SK-N-SH treated with all-trans-retinoic acid at 6 μM for 48 hours (cell line): ENCODE measurements at regions not wholly inside any gene's neighbourhood (a gene's known extent, or its start where the extent isn't known, plus 50 kb on each side); places are given as distances from the start of the nearest gene placed in this dataset.

Source experiments
- ATAC-seq: fragments of 200-7000 bp; cut with Tn5 transposase; 3 replicates; pipeline ENCODE4 v1.9.1; 2020; ENCODE audit warnings: mild to moderate bottlenecking, moderate library complexity
- ARNTL ChIP-seq: fragments of 450-650 bp; formaldehyde crosslinking; IDR thresholded peaks from 2 replicates; pipeline ENCODE4 v1.5.0; 2020; ENCODE audit warnings: low read depth, mild to moderate bottlenecking, moderate library complexity, borderline replicate concordance
- BACH2 ChIP-seq: fragments of 250-450 bp; sonication (Bioruptor Pico); IDR thresholded peaks from 2 replicates; pipeline ENCODE4 v1.9.0; 2021; ENCODE audit warnings: mild to moderate bottlenecking, borderline replicate concordance
- CREB5 ChIP-seq: fragments of 250-450 bp; sonication (Bioruptor Pico); IDR thresholded peaks from 2 replicates; pipeline ENCODE4 v1.5.1; 2020; ENCODE audit warnings: low read depth, mild to moderate bottlenecking, moderate library complexity
- ESRRG ChIP-seq: fragments of 250-450 bp; sonication (Bioruptor Pico); IDR thresholded peaks from 2 replicates; pipeline ENCODE4 v1.6.1; 2021; ENCODE audit warnings: mild to moderate bottlenecking
- GLIS3 ChIP-seq: fragments of 250-450 bp; sonication (Bioruptor Pico); IDR thresholded peaks from 2 replicates; pipeline ENCODE4 v1.5.0; 2020; ENCODE audit warnings: mild to moderate bottlenecking, moderate library complexity
- ISL1 ChIP-seq: fragments of 250-450 bp; sonication (Bioruptor Pico); IDR thresholded peaks from 2 replicates; pipeline ENCODE4 v2.1.2; 2022; ENCODE audit warnings: mild to moderate bottlenecking, moderate library complexity
- OSR1 ChIP-seq: fragments of 250-450 bp; sonication (Bioruptor Pico); IDR thresholded peaks from 2 replicates; pipeline ENCODE4 v1.8.0; 2022; ENCODE audit warnings: moderate library complexity, mild to moderate bottlenecking, inconsistent platforms
- PPARA ChIP-seq: fragments of 250-450 bp; sonication (Bioruptor Pico); IDR thresholded peaks from 2 replicates; pipeline ENCODE4 v1.5.0; 2020; ENCODE audit warnings: mild to moderate bottlenecking, borderline replicate concordance
- RARB ChIP-seq: fragments of 250-450 bp; sonication (Bioruptor Pico); IDR thresholded peaks from 2 replicates; pipeline ENCODE4 v1.8.0; 2021; ENCODE audit warnings: mild to moderate bottlenecking, moderate library complexity
- SNAI2 ChIP-seq: fragments of 250-450 bp; sonication (Bioruptor Pico); IDR thresholded peaks from 2 replicates; pipeline ENCODE4 v1.5.0; 2020; ENCODE audit warnings: mild to moderate bottlenecking, moderate library complexity
- TCF4 ChIP-seq: fragments of 250-450 bp; sonication (Bioruptor Pico); IDR thresholded peaks from 2 replicates; pipeline ENCODE4 v1.8.0; 2021; ENCODE audit warnings: mild to moderate bottlenecking, moderate library complexity, borderline replicate concordance
- TOX ChIP-seq: fragments of 250-450 bp; sonication (Bioruptor Pico); IDR thresholded peaks from 2 replicates; pipeline ENCODE4 v1.8.0; 2021; ENCODE audit warnings: mild to moderate bottlenecking, moderate library complexity, borderline replicate concordance
- TSHZ2 ChIP-seq: fragments of 250-450 bp; sonication (Bioruptor Pico); IDR thresholded peaks from 2 replicates; pipeline ENCODE4 v1.5.0; 2020; ENCODE audit warnings: mild to moderate bottlenecking, moderate library complexity
- ZC3H10 ChIP-seq: fragments of 250-450 bp; sonication (Bioruptor Pico); IDR thresholded peaks from 2 replicates; pipeline ENCODE4 v1.5.1; 2021; ENCODE audit warnings: mild to moderate bottlenecking, moderate library complexity
- ZFP3 ChIP-seq: fragments of 250-450 bp; sonication (Bioruptor Pico); IDR thresholded peaks from 2 replicates; pipeline ENCODE4 v1.5.0; 2020; ENCODE audit warnings: mild to moderate bottlenecking, moderate library complexity
- ZFP30 ChIP-seq: fragments of 450-650 bp; formaldehyde crosslinking; IDR thresholded peaks from 2 replicates; pipeline ENCODE4 v1.5.0; 2022; ENCODE audit warnings: mild to moderate bottlenecking, moderate library complexity
- ZNF565 ChIP-seq: fragments of 450-650 bp; formaldehyde crosslinking; conservative IDR thresholded peaks from 2 replicates; pipeline ENCODE4 v1.5.0; 2020; ENCODE audit warnings: low read depth, mild to moderate bottlenecking, moderate library complexity
- ZNF70 ChIP-seq: fragments of 450-650 bp; formaldehyde crosslinking; IDR thresholded peaks from 2 replicates; pipeline ENCODE4 v1.5.0; 2020; ENCODE audit warnings: mild to moderate bottlenecking, moderate library complexity
- ZNF8 ChIP-seq: fragments of 450-650 bp; formaldehyde crosslinking; IDR thresholded peaks from 2 replicates; pipeline ENCODE4 v1.5.0; 2020; ENCODE audit warnings: mild to moderate bottlenecking, moderate library complexity
- TF ChIP-seq, protein P1 (sequence below): fragments of 250-450 bp; sonication (Bioruptor Pico); IDR thresholded peaks from 2 replicates; pipeline ENCODE4 v1.5.1; 2021; ENCODE audit warnings: mild to moderate bottlenecking, moderate library complexity
- TF ChIP-seq, protein P2 (sequence below): fragments of 250-450 bp; sonication (Bioruptor Pico); IDR thresholded peaks from 2 replicates; pipeline ENCODE4 v1.8.0; 2020; ENCODE audit warnings: mild to moderate bottlenecking, moderate library complexity, borderline replicate concordance
- TF ChIP-seq, protein P3 (sequence below): fragments of 250-450 bp; sonication (Bioruptor Pico); IDR thresholded peaks from 2 replicates; pipeline ENCODE4 v1.8.0; 2021; ENCODE audit warnings: low read depth, mild to moderate bottlenecking, moderate library complexity, borderline replicate concordance

- TF ChIP-seq, protein P1, sequence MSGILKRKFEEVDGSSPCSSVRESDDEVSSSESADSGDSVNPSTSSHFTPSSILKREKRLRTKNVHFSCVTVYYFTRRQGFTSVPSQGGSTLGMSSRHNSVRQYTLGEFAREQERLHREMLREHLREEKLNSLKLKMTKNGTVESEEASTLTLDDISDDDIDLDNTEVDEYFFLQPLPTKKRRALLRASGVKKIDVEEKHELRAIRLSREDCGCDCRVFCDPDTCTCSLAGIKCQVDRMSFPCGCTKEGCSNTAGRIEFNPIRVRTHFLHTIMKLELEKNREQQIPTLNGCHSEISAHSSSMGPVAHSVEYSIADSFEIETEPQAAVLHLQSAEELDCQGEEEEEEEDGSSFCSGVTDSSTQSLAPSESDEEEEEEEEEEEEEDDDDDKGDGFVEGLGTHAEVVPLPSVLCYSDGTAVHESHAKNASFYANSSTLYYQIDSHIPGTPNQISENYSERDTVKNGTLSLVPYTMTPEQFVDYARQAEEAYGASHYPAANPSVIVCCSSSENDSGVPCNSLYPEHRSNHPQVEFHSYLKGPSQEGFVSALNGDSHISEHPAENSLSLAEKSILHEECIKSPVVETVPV (CRISPR knock-in tag): no peak
- TF ChIP-seq ZFP3 (CRISPR knock-in tag): no peak
- no peak for TF ChIP-seq GLIS3 (CRISPR knock-in tag)
- TF ChIP-seq ARNTL: no peak
- no peak for TF ChIP-seq RARB
- no peak for TF ChIP-seq ZC3H10 (CRISPR knock-in tag)
- no peak for TF ChIP-seq SNAI2 (CRISPR knock-in tag)
- TF ChIP-seq ESRRG: no peak
- TF ChIP-seq, protein P2, sequence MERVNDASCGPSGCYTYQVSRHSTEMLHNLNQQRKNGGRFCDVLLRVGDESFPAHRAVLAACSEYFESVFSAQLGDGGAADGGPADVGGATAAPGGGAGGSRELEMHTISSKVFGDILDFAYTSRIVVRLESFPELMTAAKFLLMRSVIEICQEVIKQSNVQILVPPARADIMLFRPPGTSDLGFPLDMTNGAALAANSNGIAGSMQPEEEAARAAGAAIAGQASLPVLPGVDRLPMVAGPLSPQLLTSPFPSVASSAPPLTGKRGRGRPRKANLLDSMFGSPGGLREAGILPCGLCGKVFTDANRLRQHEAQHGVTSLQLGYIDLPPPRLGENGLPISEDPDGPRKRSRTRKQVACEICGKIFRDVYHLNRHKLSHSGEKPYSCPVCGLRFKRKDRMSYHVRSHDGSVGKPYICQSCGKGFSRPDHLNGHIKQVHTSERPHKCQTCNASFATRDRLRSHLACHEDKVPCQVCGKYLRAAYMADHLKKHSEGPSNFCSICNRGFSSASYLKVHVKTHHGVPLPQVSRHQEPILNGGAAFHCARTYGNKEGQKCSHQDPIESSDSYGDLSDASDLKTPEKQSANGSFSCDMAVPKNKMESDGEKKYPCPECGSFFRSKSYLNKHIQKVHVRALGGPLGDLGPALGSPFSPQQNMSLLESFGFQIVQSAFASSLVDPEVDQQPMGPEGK (CRISPR knock-in tag): no peak
- TF ChIP-seq, protein P3, sequence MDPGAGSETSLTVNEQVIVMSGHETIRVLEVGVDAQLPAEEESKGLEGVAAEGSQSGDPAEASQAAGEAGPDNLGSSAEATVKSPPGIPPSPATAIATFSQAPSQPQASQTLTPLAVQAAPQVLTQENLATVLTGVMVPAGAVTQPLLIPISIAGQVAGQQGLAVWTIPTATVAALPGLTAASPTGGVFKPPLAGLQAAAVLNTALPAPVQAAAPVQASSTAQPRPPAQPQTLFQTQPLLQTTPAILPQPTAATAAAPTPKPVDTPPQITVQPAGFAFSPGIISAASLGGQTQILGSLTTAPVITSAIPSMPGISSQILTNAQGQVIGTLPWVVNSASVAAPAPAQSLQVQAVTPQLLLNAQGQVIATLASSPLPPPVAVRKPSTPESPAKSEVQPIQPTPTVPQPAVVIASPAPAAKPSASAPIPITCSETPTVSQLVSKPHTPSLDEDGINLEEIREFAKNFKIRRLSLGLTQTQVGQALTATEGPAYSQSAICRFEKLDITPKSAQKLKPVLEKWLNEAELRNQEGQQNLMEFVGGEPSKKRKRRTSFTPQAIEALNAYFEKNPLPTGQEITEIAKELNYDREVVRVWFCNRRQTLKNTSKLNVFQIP: no peak
These were observed 223.5 kb upstream of the FAM241A start (continued) for GRCh38 chr4:111921714-111922113.

- no peak for ATAC-seq
- TF ChIP-seq, protein P1 (CRISPR knock-in tag): no peak
- TF ChIP-seq OSR1 (no peak), ZNF565 (CRISPR knock-in tag) (no peak), ZNF8 (CRISPR knock-in tag) (no peak), CREB5 (CRISPR knock-in tag) (no peak), ZFP30 (CRISPR knock-in tag) (no peak), ISL1 (CRISPR knock-in tag) (no peak), BACH2 (CRISPR knock-in tag) (no peak), ZC3H10 (CRISPR knock-in tag) (no peak), PPARA (CRISPR knock-in tag) (no peak), GLIS3 (CRISPR knock-in tag) (no peak), TSHZ2 (CRISPR knock-in tag) (no peak), TCF4 (no peak), TOX (no peak), ARNTL (no peak), ZNF70 (CRISPR knock-in tag) (no peak), ESRRG (no peak), ZFP3 (CRISPR knock-in tag) (no peak)
- TF ChIP-seq, protein P3: no peak
- TF ChIP-seq, protein P2 (CRISPR knock-in tag): no peak
These were observed 221.5 kb upstream of the FAM241A start for GRCh38 chr4:111923786-111924185.
